IPS-18c (cell line): ENCODE measurements at regions not wholly inside any gene's neighbourhood (a gene's known extent, or its start where the extent isn't known, plus 50 kb on each side); places are given as distances from the start of the nearest gene placed in this dataset.

Source experiments
- H3K4me3 ChIP-seq: 2 replicates; pipeline ENCODE4 v1.7.0; 2013; ENCODE audit warnings: low read depth, mild to moderate bottlenecking, low read length, moderate library complexity; ENCODE audit not compliant: insufficient read depth
- H3K9me3 ChIP-seq: one replicate; pipeline ENCODE4 v1.6.1; 2013; ENCODE audit warnings: mild to moderate bottlenecking, low read length, moderate library complexity; ENCODE audit not compliant: control insufficient read depth, insufficient read depth

GRCh38 chr5:30765227-30765626, 428.3 kb upstream of the CDH6 start:
- no peaks in the 10 kb centered on the region for H3K9me3 ChIP-seq
- H3K4me3 ChIP-seq, result no peak overlapping the region

- Histone ChIP-seq H3K9me3 (no peaks in the 10 kb centered on the region), H3K4me3 (no peak overlapping the region)
Measured at GRCh38 chr5:30764704-30765103, 428.8 kb upstream of the CDH6 start.

GRCh38 chr5:30759731-30760130, 433.8 kb upstream of the CDH6 start:
- Histone ChIP-seq H3K4me3 (no peak overlapping the region), H3K9me3 (no peaks in the 10 kb centered on the region)

GRCh38 chr5:30752015-30752414, 441.5 kb upstream of the CDH6 start:
- no peaks in the 10 kb centered on the region for H3K9me3 ChIP-seq
- no peak overlapping the region for H3K4me3 ChIP-seq

- no peaks in the 10 kb centered on the region for H3K9me3 ChIP-seq
- H3K4me3 ChIP-seq, result no peak overlapping the region
Measured at GRCh38 chr5:30749971-30750370, 443.5 kb upstream of the CDH6 start.

GRCh38 chr5:30747412-30747811, 446.1 kb upstream of the CDH6 start:
- no peak overlapping the region for H3K4me3 ChIP-seq

GRCh38 chr5:30736669-30737068, 456.8 kb upstream of the CDH6 start:
- Histone ChIP-seq H3K4me3 (no peak overlapping the region), H3K9me3 (no peaks in the 10 kb centered on the region)

More at GRCh38 chr5:30747412-30747811, 446.1 kb upstream of the CDH6 start:
- no peaks in the 10 kb centered on the region for H3K9me3 ChIP-seq

GRCh38 chr5:30734118-30734517, 459.4 kb upstream of the CDH6 start:
- no peaks in the 10 kb centered on the region for H3K9me3 ChIP-seq
- H3K4me3 ChIP-seq, result no peak overlapping the region

- no peaks in the 10 kb centered on the region for H3K9me3 ChIP-seq
- H3K4me3 ChIP-seq, result no peak overlapping the region
Measured at GRCh38 chr5:30725073-30725472, 468.4 kb upstream of the CDH6 start.

GRCh38 chr5:30698217-30698616, 495.3 kb upstream of the CDH6 start:
- Histone ChIP-seq H3K4me3 (no peak overlapping the region), H3K9me3 (no peaks in the 10 kb centered on the region)

- Histone ChIP-seq H3K9me3 (no peaks in the 10 kb centered on the region), H3K4me3 (no peak overlapping the region)
Measured at GRCh38 chr5:30693326-30693725, 500.2 kb upstream of the CDH6 start.

GRCh38 chr5:30690931-30691330, 502.6 kb upstream of the CDH6 start:
- Histone ChIP-seq H3K9me3 (no peaks in the 10 kb centered on the region), H3K4me3 (no peak overlapping the region)

- H3K4me3 ChIP-seq, result no peak overlapping the region
- H3K9me3 ChIP-seq, result no peaks in the 10 kb centered on the region
Measured at GRCh38 chr5:30687461-30687860, 506.0 kb upstream of the CDH6 start.

- H3K4me3 ChIP-seq, result no peak overlapping the region
- H3K9me3 ChIP-seq, result no peaks in the 10 kb centered on the region
Measured at GRCh38 chr5:30686530-30686929, 507.0 kb upstream of the CDH6 start.

GRCh38 chr5:30676223-30676840, 517.2 kb upstream of the CDH6 start:
- peaks cover 2% of the 10 kb centered on the region for H3K9me3 ChIP-seq

GRCh38 chr5:30667293-30667692, 526.2 kb upstream of the CDH6 start:
- Histone ChIP-seq H3K9me3 (no peaks in the 10 kb centered on the region), H3K4me3 (no peak overlapping the region)

More at GRCh38 chr5:30676223-30676840, 517.2 kb upstream of the CDH6 start:
- H3K4me3 ChIP-seq, result no peak overlapping the region

- Histone ChIP-seq H3K9me3 (no peaks in the 10 kb centered on the region), H3K4me3 (no peak overlapping the region)
Measured at GRCh38 chr5:30663536-30663935, 530.0 kb upstream of the CDH6 start.

- Histone ChIP-seq H3K4me3 (no peak overlapping the region), H3K9me3 (no peaks in the 10 kb centered on the region)
Measured at GRCh38 chr5:30662373-30662772, 531.1 kb upstream of the CDH6 start.

- H3K4me3 ChIP-seq, result no peak overlapping the region
- H3K9me3 ChIP-seq, result no peaks in the 10 kb centered on the region
Measured at GRCh38 chr5:30661730-30662129, 531.8 kb upstream of the CDH6 start.
